SK-N-SH treated with all-trans-retinoic acid at 6 μM for 48 hours (cell line): ENCODE measurements at regions not wholly inside any gene's neighbourhood (a gene's known extent, or its start where the extent isn't known, plus 50 kb on each side); places are given as distances from the start of the nearest gene placed in this dataset.

ENCODE experiments used
- ATAC-seq: fragments of 200-7000 bp; cut with Tn5 transposase; 3 replicates; pipeline ENCODE4 v1.9.1; 2020; ENCODE audit warnings: mild to moderate bottlenecking, moderate library complexity
- ARNTL ChIP-seq: fragments of 450-650 bp; formaldehyde crosslinking; IDR thresholded peaks from 2 replicates; pipeline ENCODE4 v1.5.0; 2020; ENCODE audit warnings: low read depth, mild to moderate bottlenecking, moderate library complexity, borderline replicate concordance
- CSDC2 ChIP-seq: fragments of 250-450 bp; sonication (Bioruptor Pico); IDR thresholded peaks from 2 replicates; pipeline ENCODE4 v1.5.0; 2020; ENCODE audit warnings: mild to moderate bottlenecking, moderate library complexity
- ESRRG ChIP-seq: fragments of 250-450 bp; sonication (Bioruptor Pico); IDR thresholded peaks from 2 replicates; pipeline ENCODE4 v1.6.1; 2021; ENCODE audit warnings: mild to moderate bottlenecking
- ISL1 ChIP-seq: fragments of 250-450 bp; sonication (Bioruptor Pico); IDR thresholded peaks from 2 replicates; pipeline ENCODE4 v2.1.2; 2022; ENCODE audit warnings: mild to moderate bottlenecking, moderate library complexity
- PPARA ChIP-seq: fragments of 250-450 bp; sonication (Bioruptor Pico); IDR thresholded peaks from 2 replicates; pipeline ENCODE4 v1.5.0; 2020; ENCODE audit warnings: mild to moderate bottlenecking, borderline replicate concordance
- RARB ChIP-seq: fragments of 250-450 bp; sonication (Bioruptor Pico); IDR thresholded peaks from 2 replicates; pipeline ENCODE4 v1.8.0; 2021; ENCODE audit warnings: mild to moderate bottlenecking, moderate library complexity
- SNAI2 ChIP-seq: fragments of 250-450 bp; sonication (Bioruptor Pico); IDR thresholded peaks from 2 replicates; pipeline ENCODE4 v1.5.0; 2020; ENCODE audit warnings: mild to moderate bottlenecking, moderate library complexity
- TCF4 ChIP-seq: fragments of 250-450 bp; sonication (Bioruptor Pico); IDR thresholded peaks from 2 replicates; pipeline ENCODE4 v1.8.0; 2021; ENCODE audit warnings: mild to moderate bottlenecking, moderate library complexity, borderline replicate concordance
- TOX ChIP-seq: fragments of 250-450 bp; sonication (Bioruptor Pico); IDR thresholded peaks from 2 replicates; pipeline ENCODE4 v1.8.0; 2021; ENCODE audit warnings: mild to moderate bottlenecking, moderate library complexity, borderline replicate concordance
- ZC3H10 ChIP-seq: fragments of 250-450 bp; sonication (Bioruptor Pico); IDR thresholded peaks from 2 replicates; pipeline ENCODE4 v1.5.1; 2021; ENCODE audit warnings: mild to moderate bottlenecking, moderate library complexity
- ZFP3 ChIP-seq: fragments of 250-450 bp; sonication (Bioruptor Pico); IDR thresholded peaks from 2 replicates; pipeline ENCODE4 v1.5.0; 2020; ENCODE audit warnings: mild to moderate bottlenecking, moderate library complexity
- ZFP30 ChIP-seq: fragments of 450-650 bp; formaldehyde crosslinking; IDR thresholded peaks from 2 replicates; pipeline ENCODE4 v1.5.0; 2022; ENCODE audit warnings: mild to moderate bottlenecking, moderate library complexity
- ZNF565 ChIP-seq: fragments of 450-650 bp; formaldehyde crosslinking; conservative IDR thresholded peaks from 2 replicates; pipeline ENCODE4 v1.5.0; 2020; ENCODE audit warnings: low read depth, mild to moderate bottlenecking, moderate library complexity
- ZNF8 ChIP-seq: fragments of 450-650 bp; formaldehyde crosslinking; IDR thresholded peaks from 2 replicates; pipeline ENCODE4 v1.5.0; 2020; ENCODE audit warnings: mild to moderate bottlenecking, moderate library complexity
- TF ChIP-seq, protein P1 (sequence below): fragments of 250-450 bp; sonication (Bioruptor Pico); IDR thresholded peaks from 2 replicates; pipeline ENCODE4 v1.5.1; 2020; ENCODE audit warnings: low read depth, mild to moderate bottlenecking, moderate library complexity
- TF ChIP-seq, protein P2 (sequence below): fragments of 250-450 bp; sonication (Bioruptor Pico); IDR thresholded peaks from 2 replicates; pipeline ENCODE4 v1.8.0; 2020; ENCODE audit warnings: mild to moderate bottlenecking, moderate library complexity, borderline replicate concordance
- TF ChIP-seq, protein P3 (sequence below): fragments of 250-450 bp; sonication (Bioruptor Pico); IDR thresholded peaks from 2 replicates; pipeline ENCODE4 v1.5.1; 2021; ENCODE audit warnings: mild to moderate bottlenecking, moderate library complexity
- TF ChIP-seq, protein P4 (sequence below): fragments of 250-450 bp; sonication (Bioruptor Pico); IDR thresholded peaks from 2 replicates; pipeline ENCODE4 v1.8.0; 2021; ENCODE audit warnings: low read depth, mild to moderate bottlenecking, moderate library complexity, borderline replicate concordance

DNA sequence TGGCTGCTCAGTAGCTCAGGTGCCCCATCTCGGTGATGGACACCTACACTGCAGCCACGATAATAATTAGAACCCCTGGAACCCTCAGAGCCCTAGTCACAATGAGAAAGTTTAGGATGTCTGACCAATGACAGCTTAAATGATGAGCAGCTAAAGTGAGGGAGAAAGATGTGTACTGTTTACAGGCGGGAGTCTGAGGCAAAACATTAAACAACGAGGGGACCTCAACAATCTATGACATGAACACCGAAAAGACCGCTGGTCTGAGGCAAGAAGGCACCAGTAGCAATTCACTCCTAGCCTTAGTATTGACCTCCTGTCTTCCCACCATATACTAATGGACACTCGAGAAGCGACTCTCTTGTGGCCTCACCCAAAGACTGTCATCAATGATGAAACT lies 369.5 kb upstream of the SMIM31 start:
- no peak for TF ChIP-seq ISL1
- no peak for TF ChIP-seq TCF4 (CRISPR knock-in tag)
- no peak for TF ChIP-seq ZFP30 (CRISPR knock-in tag)
- TF ChIP-seq CSDC2 (CRISPR knock-in tag), result no peak
- no peak for TF ChIP-seq ZNF8 (CRISPR knock-in tag)
- no peak for TF ChIP-seq ZNF565 (CRISPR knock-in tag)
- no peak for TF ChIP-seq RARB
- TF ChIP-seq ESRRG, result no peak
- TF ChIP-seq, all 23 proteins: peak for 0
- no peak for ATAC-seq

DNA sequence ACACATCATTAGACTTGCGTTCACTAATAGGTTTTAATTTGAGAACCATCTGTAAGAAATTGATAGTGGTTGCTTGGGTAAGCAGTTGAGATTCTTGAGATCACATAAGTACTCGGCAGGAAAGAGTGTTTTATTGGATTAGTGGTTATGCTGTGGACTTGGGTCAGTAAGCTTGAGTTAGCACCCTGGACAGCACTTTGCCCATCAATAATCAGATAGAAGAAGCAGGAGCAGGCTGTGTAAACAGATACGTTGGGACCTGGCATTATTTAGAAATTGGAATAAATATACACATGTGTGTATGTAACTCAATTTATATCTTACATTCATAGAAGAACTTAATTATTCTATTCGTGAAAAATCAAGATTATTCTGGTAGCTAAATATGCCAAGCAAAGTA lies 357.5 kb upstream of the SMIM31 start:
- TF ChIP-seq ZC3H10 (CRISPR knock-in tag) (no peak), SNAI2 (no peak), ARNTL (CRISPR knock-in tag) (no peak), CSDC2 (CRISPR knock-in tag) (no peak), RARB (no peak), ZFP3 (CRISPR knock-in tag) (no peak), PPARA (CRISPR knock-in tag) (no peak), ESRRG (no peak), TCF4 (CRISPR knock-in tag) (no peak), ZNF565 (CRISPR knock-in tag) (no peak)
- TF ChIP-seq, protein P1, sequence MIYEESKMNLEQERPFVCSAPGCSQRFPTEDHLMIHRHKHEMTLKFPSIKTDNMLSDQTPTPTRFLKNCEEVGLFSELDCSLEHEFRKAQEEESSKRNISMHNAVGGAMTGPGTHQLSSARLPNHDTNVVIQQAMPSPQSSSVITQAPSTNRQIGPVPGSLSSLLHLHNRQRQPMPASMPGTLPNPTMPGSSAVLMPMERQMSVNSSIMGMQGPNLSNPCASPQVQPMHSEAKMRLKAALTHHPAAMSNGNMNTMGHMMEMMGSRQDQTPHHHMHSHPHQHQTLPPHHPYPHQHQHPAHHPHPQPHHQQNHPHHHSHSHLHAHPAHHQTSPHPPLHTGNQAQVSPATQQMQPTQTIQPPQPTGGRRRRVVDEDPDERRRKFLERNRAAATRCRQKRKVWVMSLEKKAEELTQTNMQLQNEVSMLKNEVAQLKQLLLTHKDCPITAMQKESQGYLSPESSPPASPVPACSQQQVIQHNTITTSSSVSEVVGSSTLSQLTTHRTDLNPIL (CRISPR knock-in tag), result no peak
- no peak for ATAC-seq

DNA sequence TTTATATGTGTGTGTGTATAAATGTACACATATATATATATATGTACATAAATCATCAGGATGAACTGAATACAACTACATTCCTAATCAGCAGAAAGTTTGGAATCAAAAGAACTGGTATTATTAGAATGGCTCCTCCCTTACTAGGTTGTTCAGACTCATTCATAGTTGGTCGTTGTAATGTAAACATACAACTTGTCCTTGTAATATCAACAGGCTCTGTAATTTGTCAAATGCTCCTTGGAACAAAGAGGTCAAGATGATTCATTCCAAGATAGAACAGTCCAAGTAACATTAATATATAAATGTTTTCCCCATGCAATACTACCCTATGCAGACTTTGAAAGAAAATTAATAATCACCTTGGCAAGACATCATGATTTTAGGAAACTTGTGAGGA lies 351.4 kb upstream of the SMIM31 start:
- no peak for ATAC-seq
- no peak for TF ChIP-seq ZFP3 (CRISPR knock-in tag)
- TF ChIP-seq ZFP30 (CRISPR knock-in tag), result no peak
- TF ChIP-seq, all 23 proteins: peak for 0

DNA sequence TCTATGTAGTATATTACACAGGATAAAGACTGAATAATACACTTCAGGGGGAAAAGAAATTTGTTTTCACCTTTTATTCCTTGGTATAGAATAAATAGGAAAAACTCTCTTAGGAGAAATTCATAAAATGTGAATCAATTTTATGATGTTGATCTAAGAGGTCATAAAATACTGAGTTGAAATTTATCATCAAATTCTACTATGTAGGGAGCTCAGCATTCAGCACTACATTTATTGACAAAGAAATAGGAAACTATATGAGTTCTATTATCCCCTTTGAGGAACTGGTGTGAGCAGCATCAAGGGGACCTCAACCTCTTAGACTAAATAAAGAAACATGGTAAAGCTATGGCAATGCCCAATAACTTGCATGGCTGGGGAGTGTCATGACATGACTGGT lies 348.2 kb upstream of the SMIM31 start:
- TF ChIP-seq RARB, result no peak
- TF ChIP-seq ISL1, result no peak
- TF ChIP-seq ZC3H10 (CRISPR knock-in tag), result no peak
- TF ChIP-seq ZNF565 (CRISPR knock-in tag), result no peak
- TF ChIP-seq ZFP3 (CRISPR knock-in tag), result no peak
- no peak for TF ChIP-seq CSDC2 (CRISPR knock-in tag)
- no peak for TF ChIP-seq SNAI2
- no peak for TF ChIP-seq ZFP30 (CRISPR knock-in tag)
- no peak for TF ChIP-seq TOX (CRISPR knock-in tag)

DNA sequence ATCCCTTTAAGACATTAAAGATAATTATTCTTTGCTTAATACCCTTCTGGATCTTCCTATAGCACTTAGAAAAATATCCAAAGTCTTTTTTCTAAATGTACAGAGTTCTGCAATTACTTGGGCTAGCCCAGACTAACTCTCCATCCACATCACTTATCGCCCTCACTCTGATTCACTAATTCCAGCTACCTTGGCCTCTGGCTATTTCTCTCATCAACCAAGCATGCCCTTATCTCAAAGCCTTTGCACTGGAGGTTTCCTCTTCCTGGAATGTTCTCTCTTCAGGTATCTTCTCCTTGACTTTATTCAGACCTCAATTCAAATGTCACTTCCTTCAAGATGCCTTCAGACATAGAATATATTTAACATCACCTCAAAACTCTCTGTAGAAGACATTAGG lies 345.1 kb upstream of the SMIM31 start:
- no peak for ATAC-seq
- TF ChIP-seq, protein P2, sequence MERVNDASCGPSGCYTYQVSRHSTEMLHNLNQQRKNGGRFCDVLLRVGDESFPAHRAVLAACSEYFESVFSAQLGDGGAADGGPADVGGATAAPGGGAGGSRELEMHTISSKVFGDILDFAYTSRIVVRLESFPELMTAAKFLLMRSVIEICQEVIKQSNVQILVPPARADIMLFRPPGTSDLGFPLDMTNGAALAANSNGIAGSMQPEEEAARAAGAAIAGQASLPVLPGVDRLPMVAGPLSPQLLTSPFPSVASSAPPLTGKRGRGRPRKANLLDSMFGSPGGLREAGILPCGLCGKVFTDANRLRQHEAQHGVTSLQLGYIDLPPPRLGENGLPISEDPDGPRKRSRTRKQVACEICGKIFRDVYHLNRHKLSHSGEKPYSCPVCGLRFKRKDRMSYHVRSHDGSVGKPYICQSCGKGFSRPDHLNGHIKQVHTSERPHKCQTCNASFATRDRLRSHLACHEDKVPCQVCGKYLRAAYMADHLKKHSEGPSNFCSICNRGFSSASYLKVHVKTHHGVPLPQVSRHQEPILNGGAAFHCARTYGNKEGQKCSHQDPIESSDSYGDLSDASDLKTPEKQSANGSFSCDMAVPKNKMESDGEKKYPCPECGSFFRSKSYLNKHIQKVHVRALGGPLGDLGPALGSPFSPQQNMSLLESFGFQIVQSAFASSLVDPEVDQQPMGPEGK, result no peak
- TF ChIP-seq, protein P1 (CRISPR knock-in tag), result no peak
- TF ChIP-seq, protein P3, sequence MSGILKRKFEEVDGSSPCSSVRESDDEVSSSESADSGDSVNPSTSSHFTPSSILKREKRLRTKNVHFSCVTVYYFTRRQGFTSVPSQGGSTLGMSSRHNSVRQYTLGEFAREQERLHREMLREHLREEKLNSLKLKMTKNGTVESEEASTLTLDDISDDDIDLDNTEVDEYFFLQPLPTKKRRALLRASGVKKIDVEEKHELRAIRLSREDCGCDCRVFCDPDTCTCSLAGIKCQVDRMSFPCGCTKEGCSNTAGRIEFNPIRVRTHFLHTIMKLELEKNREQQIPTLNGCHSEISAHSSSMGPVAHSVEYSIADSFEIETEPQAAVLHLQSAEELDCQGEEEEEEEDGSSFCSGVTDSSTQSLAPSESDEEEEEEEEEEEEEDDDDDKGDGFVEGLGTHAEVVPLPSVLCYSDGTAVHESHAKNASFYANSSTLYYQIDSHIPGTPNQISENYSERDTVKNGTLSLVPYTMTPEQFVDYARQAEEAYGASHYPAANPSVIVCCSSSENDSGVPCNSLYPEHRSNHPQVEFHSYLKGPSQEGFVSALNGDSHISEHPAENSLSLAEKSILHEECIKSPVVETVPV, result no peak
- TF ChIP-seq RARB, result no peak
- TF ChIP-seq ZC3H10 (CRISPR knock-in tag), result no peak
- TF ChIP-seq, protein P4, sequence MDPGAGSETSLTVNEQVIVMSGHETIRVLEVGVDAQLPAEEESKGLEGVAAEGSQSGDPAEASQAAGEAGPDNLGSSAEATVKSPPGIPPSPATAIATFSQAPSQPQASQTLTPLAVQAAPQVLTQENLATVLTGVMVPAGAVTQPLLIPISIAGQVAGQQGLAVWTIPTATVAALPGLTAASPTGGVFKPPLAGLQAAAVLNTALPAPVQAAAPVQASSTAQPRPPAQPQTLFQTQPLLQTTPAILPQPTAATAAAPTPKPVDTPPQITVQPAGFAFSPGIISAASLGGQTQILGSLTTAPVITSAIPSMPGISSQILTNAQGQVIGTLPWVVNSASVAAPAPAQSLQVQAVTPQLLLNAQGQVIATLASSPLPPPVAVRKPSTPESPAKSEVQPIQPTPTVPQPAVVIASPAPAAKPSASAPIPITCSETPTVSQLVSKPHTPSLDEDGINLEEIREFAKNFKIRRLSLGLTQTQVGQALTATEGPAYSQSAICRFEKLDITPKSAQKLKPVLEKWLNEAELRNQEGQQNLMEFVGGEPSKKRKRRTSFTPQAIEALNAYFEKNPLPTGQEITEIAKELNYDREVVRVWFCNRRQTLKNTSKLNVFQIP, result no peak
- no peak for TF ChIP-seq ISL1
- TF ChIP-seq ZFP3 (CRISPR knock-in tag), result no peak
- TF ChIP-seq, all 23 proteins: peak for 0

More for the DNA sequence above, 348.2 kb upstream of the SMIM31 start:
- ATAC-seq, result no peak
